ENCODE measurements at regions not wholly inside any gene's neighbourhood (a gene's known extent, or its start where the extent isn't known, plus 50 kb on each side); places are given as distances from the start of the nearest gene placed in this dataset.

GRCh38 chr18:63071701-63072141, 247.8 kb downstream of the BCL2 start:
- Histone ChIP-seq H3K9me3 (ENCODE audit: low read depth) (no peaks in the 10 kb centered on the region), H3K4me3 (no peak overlapping the region), H3K4me1 (ENCODE audit: low read depth) (peaks cover 5% of the 10 kb centered on the region), H3K27me3 (no peaks in the 10 kb centered on the region), H3K27ac (no peak overlapping the region), H3K36me3 (no peaks in the 10 kb centered on the region)
- TF ChIP-seq, protein P1, sequence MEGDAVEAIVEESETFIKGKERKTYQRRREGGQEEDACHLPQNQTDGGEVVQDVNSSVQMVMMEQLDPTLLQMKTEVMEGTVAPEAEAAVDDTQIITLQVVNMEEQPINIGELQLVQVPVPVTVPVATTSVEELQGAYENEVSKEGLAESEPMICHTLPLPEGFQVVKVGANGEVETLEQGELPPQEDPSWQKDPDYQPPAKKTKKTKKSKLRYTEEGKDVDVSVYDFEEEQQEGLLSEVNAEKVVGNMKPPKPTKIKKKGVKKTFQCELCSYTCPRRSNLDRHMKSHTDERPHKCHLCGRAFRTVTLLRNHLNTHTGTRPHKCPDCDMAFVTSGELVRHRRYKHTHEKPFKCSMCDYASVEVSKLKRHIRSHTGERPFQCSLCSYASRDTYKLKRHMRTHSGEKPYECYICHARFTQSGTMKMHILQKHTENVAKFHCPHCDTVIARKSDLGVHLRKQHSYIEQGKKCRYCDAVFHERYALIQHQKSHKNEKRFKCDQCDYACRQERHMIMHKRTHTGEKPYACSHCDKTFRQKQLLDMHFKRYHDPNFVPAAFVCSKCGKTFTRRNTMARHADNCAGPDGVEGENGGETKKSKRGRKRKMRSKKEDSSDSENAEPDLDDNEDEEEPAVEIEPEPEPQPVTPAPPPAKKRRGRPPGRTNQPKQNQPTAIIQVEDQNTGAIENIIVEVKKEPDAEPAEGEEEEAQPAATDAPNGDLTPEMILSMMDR (IDR thresholded peaks at IDR 0.05; ENCODE audit: low read depth, low read length), result no peak
- DNase-seq (ENCODE audit: low read depth in 1 of 2, low spot score in 1 of 2), result no peak

DNA sequence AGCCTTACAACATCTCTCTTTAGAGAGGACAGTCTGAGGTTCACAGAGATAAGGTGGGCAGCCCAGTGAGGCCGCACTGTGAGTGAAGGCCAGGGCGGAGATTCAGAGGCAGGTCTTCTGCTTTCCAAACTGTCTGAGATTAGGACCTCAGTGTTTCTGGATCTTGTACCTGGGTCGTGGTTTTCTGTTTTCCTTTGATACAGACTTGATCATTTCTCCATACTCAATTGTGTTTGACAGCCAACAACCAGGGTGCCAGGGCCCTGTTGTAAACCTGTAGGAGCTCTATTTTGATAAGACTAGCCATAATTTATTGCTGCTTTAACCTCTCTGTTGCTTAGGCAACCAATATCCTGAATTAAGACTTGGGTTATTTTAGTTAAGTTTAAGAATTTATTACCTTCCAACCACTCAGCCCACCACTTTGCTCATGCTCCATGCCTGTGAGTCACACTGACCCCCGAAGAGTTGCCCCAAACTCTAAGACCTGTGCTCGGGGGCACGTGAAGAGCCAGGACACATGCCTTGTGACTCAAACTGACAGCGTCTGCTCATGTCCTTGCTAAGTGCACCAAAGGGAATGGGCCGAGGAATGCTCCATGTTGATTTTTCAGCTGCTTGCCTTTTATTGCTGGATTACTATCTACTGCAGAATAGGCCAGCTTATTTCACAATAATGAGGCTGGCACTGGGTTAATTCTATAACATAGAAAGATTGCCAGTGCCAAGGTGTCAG, 248.6 kb downstream of the BCL2 start:
- Histone ChIP-seq H3K4me3 (no peak overlapping the region), H3K27me3 (no peaks in the 10 kb centered on the region), H3K36me3 (no peaks in the 10 kb centered on the region), H3K4me1 (ENCODE audit: low read depth) (peaks cover 5% of the 10 kb centered on the region), H3K9me3 (ENCODE audit: low read depth) (no peaks in the 10 kb centered on the region), H3K27ac (no peak overlapping the region)
- DNase-seq (ENCODE audit: low read depth in 1 of 2, low spot score in 1 of 2), result no peak
- TF ChIP-seq, protein P1 (IDR thresholded peaks at IDR 0.05; ENCODE audit: low read depth, low read length), result no peak

GRCh38 chr18:63069496-63069895, 250.1 kb downstream of the BCL2 start:
- Histone ChIP-seq H3K27ac (no peak overlapping the region), H3K27me3 (no peaks in the 10 kb centered on the region), H3K4me3 (no peak overlapping the region), H3K9me3 (ENCODE audit: low read depth) (no peaks in the 10 kb centered on the region), H3K4me1 (ENCODE audit: low read depth) (no peaks in the 10 kb centered on the region), H3K36me3 (no peaks in the 10 kb centered on the region)
- TF ChIP-seq, protein P1 (IDR thresholded peaks at IDR 0.05; ENCODE audit: low read depth, low read length), result no peak
- no peak for DNase-seq (ENCODE audit: low read depth in 1 of 2, low spot score in 1 of 2)

GRCh38 chr18:63067939-63068338, 251.6 kb downstream of the BCL2 start:
- TF ChIP-seq, protein P1 (IDR thresholded peaks at IDR 0.05; ENCODE audit: low read depth, low read length), result no peak
- Histone ChIP-seq H3K4me3 (no peak overlapping the region), H3K36me3 (no peaks in the 10 kb centered on the region), H3K4me1 (ENCODE audit: low read depth) (no peaks in the 10 kb centered on the region), H3K27me3 (no peaks in the 10 kb centered on the region), H3K9me3 (ENCODE audit: low read depth) (no peaks in the 10 kb centered on the region), H3K27ac (no peak overlapping the region)
- no peak for DNase-seq (ENCODE audit: low read depth in 1 of 2, low spot score in 1 of 2)

DNA sequence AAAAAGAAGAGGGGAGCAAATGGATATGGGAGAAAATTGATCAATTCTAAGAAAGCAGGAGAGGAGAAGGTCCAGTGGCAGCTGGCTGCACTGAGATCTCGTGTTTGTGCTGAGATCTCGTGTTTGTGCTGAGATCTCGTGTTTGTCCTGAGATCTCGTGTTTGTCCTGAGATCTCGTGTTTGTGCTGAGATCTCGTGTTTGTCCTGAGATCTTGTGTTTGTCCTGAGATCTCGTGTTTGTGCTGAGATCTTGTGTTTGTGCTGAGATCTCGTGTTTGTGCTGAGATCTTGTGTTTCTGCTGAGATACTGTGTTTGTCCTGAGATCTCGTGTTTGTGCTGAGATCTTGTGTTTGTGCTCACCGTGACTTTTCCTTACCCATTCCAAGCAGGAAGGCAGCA, 254.4 kb downstream of the BCL2 start:
- Histone ChIP-seq H3K4me3 (no peak overlapping the region), H3K36me3 (no peaks in the 10 kb centered on the region), H3K27me3 (no peaks in the 10 kb centered on the region), H3K9me3 (ENCODE audit: low read depth) (no peaks in the 10 kb centered on the region), H3K4me1 (ENCODE audit: low read depth) (no peaks in the 10 kb centered on the region), H3K27ac (no peak overlapping the region)
- DNase-seq (ENCODE audit: low read depth in 1 of 2, low spot score in 1 of 2), result no peak
- TF ChIP-seq, protein P1 (IDR thresholded peaks at IDR 0.05; ENCODE audit: low read depth, low read length), result no peak

Measured in cardiac muscle cell (in vitro differentiated cells and primary cell).